ENCODE measurements at regions not wholly inside any gene's neighbourhood (a gene's known extent, or its start where the extent isn't known, plus 50 kb on each side); places are given as distances from the start of the nearest gene placed in this dataset.
A peak's percentile ranks its signal among the peaks of the same experiment; 100 is the strongest.

- intact Hi-C loops (cut with DNase I; ENCODE audit: low total_unique reads): no loop called here
These were observed 54.7 kb downstream of the GLUD2 start for GRCh38 chrX:121102101-121102500.

GRCh38 chrX:121103381-121103780, 56.0 kb downstream of the GLUD2 start:
- H3K36me3 ChIP-seq: no peaks in the 10 kb centered on the region
- DNase-seq: no peak
- no peaks in the 10 kb centered on the region for H3K4me1 ChIP-seq
- no peak overlapping the region for H3K27ac ChIP-seq
- no peak overlapping the region for H3K4me3 ChIP-seq
- TF ChIP-seq CTCF (IDR thresholded peaks at IDR 0.05) (no peak), EP300 (IDR thresholded peaks at IDR 0.05) (no peak), POLR2A (IDR thresholded peaks at IDR 0.05) (no peak), POLR2AphosphoS5 (IDR thresholded peaks at IDR 0.05) (no peak)
- no peaks in the 10 kb centered on the region for H3K27me3 ChIP-seq
- no peaks in the 10 kb centered on the region for H3K9me3 ChIP-seq
- intact Hi-C loops (cut with DNase I; ENCODE audit: low total_unique reads): no loop called here

More at GRCh38 chrX:121102101-121102500, 54.7 kb downstream of the GLUD2 start:
- no peak for TF ChIP-seq CTCF (IDR thresholded peaks at IDR 0.05)
- TF ChIP-seq POLR2A (IDR thresholded peaks at IDR 0.05): no peak
- TF ChIP-seq POLR2AphosphoS5 (IDR thresholded peaks at IDR 0.05): no peak
- no peak for TF ChIP-seq EP300 (IDR thresholded peaks at IDR 0.05)
- Histone ChIP-seq H3K4me1 (no peaks in the 10 kb centered on the region), H3K9me3 (no peaks in the 10 kb centered on the region), H3K4me3 (no peak overlapping the region), H3K27me3 (no peaks in the 10 kb centered on the region), H3K36me3 (no peaks in the 10 kb centered on the region), H3K27ac (no peak overlapping the region)
- peak in 1 of 2 donors; percentile 4 for DNase-seq

GRCh38 chrX:121106484-121107235, 59.2 kb downstream of the GLUD2 start:
- Histone ChIP-seq H3K27ac (no peak overlapping the region), H3K36me3 (no peaks in the 10 kb centered on the region), H3K4me1 (no peaks in the 10 kb centered on the region), H3K9me3 (no peaks in the 10 kb centered on the region), H3K4me3 (no peak overlapping the region), H3K27me3 (no peaks in the 10 kb centered on the region)
- DNase-seq: no peak
- WGBS, 5 donors: 71 to 92% (median 87%) methylated on average over 7 of the region's 7 CpGs
- intact Hi-C loops (cut with DNase I; ENCODE audit: low total_unique reads): no loop called here
- TF ChIP-seq POLR2AphosphoS5 (IDR thresholded peaks at IDR 0.05): no peak
- TF ChIP-seq POLR2A (IDR thresholded peaks at IDR 0.05): no peak
- no peak for TF ChIP-seq EP300 (IDR thresholded peaks at IDR 0.05)
- no peak for TF ChIP-seq CTCF (IDR thresholded peaks at IDR 0.05)

GRCh38 chrX:121109986-121110385, 62.6 kb downstream of the GLUD2 start:
- Histone ChIP-seq H3K9me3 (no peaks in the 10 kb centered on the region), H3K27ac (no peak overlapping the region), H3K27me3 (no peaks in the 10 kb centered on the region), H3K4me3 (no peak overlapping the region), H3K4me1 (no peaks in the 10 kb centered on the region), H3K36me3 (no peaks in the 10 kb centered on the region)
- 42 to 82% (median 65%) methylated on average over 1 to 2 of the region's 2 CpGs for WGBS, 5 donors
- DNase-seq: no peak
- no peak for TF ChIP-seq CTCF (IDR thresholded peaks at IDR 0.05)
- no peak for TF ChIP-seq POLR2AphosphoS5 (IDR thresholded peaks at IDR 0.05)
- no peak for TF ChIP-seq POLR2A (IDR thresholded peaks at IDR 0.05)
- TF ChIP-seq EP300 (IDR thresholded peaks at IDR 0.05): no peak
- intact Hi-C loops (cut with DNase I; ENCODE audit: low total_unique reads): no loop called here
